Kidney (tissue), 13 donors: ENCODE measurements at regions not wholly inside any gene's neighbourhood (a gene's known extent, or its start where the extent isn't known, plus 50 kb on each side); places are given as distances from the start of the nearest gene placed in this dataset.

Experiments used
- DNase-seq, 5 donors: peaks; one replicate each; pipeline ENCODE4 v3.0.0-alpha.2; 2013 to 2020
- FAIRE-seq: peaks from 2 replicates; lab custom pipeline; 2012; peaks lifted over from hg19 to GRCh38; lab: Jason Lieb, UNC
- H3K27ac ChIP-seq, 2 donors: one replicate each; pipeline ENCODE4 v1.7.0; 2013; ENCODE audit warnings: low read depth in 2 of 2, low read length in 2 of 2, inconsistent platforms in 1 of 2
- H3K27me3 ChIP-seq: one replicate; pipeline ENCODE4 v1.7.1; 2013; ENCODE audit warnings: low read length, inconsistent platforms; ENCODE audit not compliant: control insufficient read depth, insufficient read depth
- H3K36me3 ChIP-seq, 3 donors: one replicate each; pipeline versions ENCODE4 v1.7.0 to v1.7.1; 2013; ENCODE audit warnings: low read length in 3 of 3, control low read depth in 1 of 3, inconsistent platforms in 1 of 3; ENCODE audit not compliant: insufficient read depth in 3 of 3, control insufficient read depth in 2 of 3
- H3K4me1 ChIP-seq, 3 donors: one replicate each; pipeline versions ENCODE4 v1.7.0 to v1.7.1; 2013; ENCODE audit warnings: low read length in 3 of 3, inconsistent platforms in 1 of 3, low read depth in 1 of 3; ENCODE audit not compliant: control insufficient read depth in 2 of 3, insufficient read depth in 2 of 3
- H3K4me3 ChIP-seq, 3 donors: one replicate each; pipeline versions ENCODE4 v1.7.0 to v1.8.1; 2013; ENCODE audit warnings: low read length in 3 of 3, control low read depth in 1 of 3, inconsistent platforms in 1 of 3
- H3K9ac ChIP-seq, 3 donors: one replicate each; pipeline versions ENCODE4 v1.7.0 to v1.7.1; 2013; ENCODE audit warnings: low read length in 3 of 3, control low read depth in 1 of 3, inconsistent platforms in 1 of 3
- H3K9me3 ChIP-seq, 3 donors: one replicate each; pipeline versions ENCODE4 v1.7.0 to v1.7.1; 2013; ENCODE audit warnings: low read length in 3 of 3, control low read depth in 1 of 3, inconsistent platforms in 1 of 3; ENCODE audit not compliant: control insufficient read depth in 2 of 3, insufficient read depth in 1 of 3
- CTCF ChIP-seq: IDR thresholded peaks from 3 replicates; pipeline ENCODE4 v1.5.1; 2012; ENCODE audit warnings: mild to moderate bottlenecking, moderate library complexity, borderline replicate concordance; ENCODE audit not compliant: insufficient read depth; ENCODE audit errors: extremely low read depth
- intact Hi-C: fragments of 100-400 bp; cut with DNase I; formaldehyde crosslinking; loops from one replicate; pipeline ENCODE4 v1.11.1; 2022
- donor health status: control.
- donor health status: control.
- donor health status: control.
- donor health status: control.
- donor health status: control.
- donor health status: DM: yes; HTN: yes; CAD: no.
- donor health status: Normal renal cell carcinoma (clear cell type).

- FAIRE-seq = no peak
- H3K36me3 ChIP-seq = no peaks in the 10 kb centered on the region
- TF ChIP-seq CTCF = no peak
- H3K4me1 ChIP-seq = no peaks in the 10 kb centered on the region
- no peak overlapping the region for H3K9ac ChIP-seq
- H3K27me3 ChIP-seq = no peaks in the 10 kb centered on the region
- H3K27ac ChIP-seq = no peak overlapping the region
- intact Hi-C loops = no loop called here
- H3K4me3 ChIP-seq = no peak overlapping the region
- no peaks in the 10 kb centered on the region for H3K9me3 ChIP-seq
- DNase-seq = no peak
Measured at GRCh38 chr12:85633491-85633890, 202.7 kb downstream of the RASSF9 start.

GRCh38 chr12:85639834-85640233 lies 196.4 kb downstream of the RASSF9 start:
- Histone ChIP-seq H3K36me3 (no peaks in the 10 kb centered on the region), H3K9me3 (no peaks in the 10 kb centered on the region), H3K27me3 (no peaks in the 10 kb centered on the region), H3K4me1 (no peaks in the 10 kb centered on the region), H3K4me3 (no peak overlapping the region), H3K27ac (no peak overlapping the region), H3K9ac (no peak overlapping the region)
- no peak for TF ChIP-seq CTCF
- no peak for FAIRE-seq
- DNase-seq = no peak
- intact Hi-C loops = no loop called here

GRCh38 chr12:85641796-85642195 lies 194.4 kb downstream of the RASSF9 start:
- FAIRE-seq (no peak), DNase-seq (no peak)
- Histone ChIP-seq H3K4me1 (no peaks in the 10 kb centered on the region), H3K27ac (no peak overlapping the region), H3K36me3 (no peaks in the 10 kb centered on the region), H3K27me3 (no peaks in the 10 kb centered on the region), H3K9ac (no peak overlapping the region), H3K4me3 (no peak overlapping the region), H3K9me3 (no peaks in the 10 kb centered on the region)
- intact Hi-C loops = no loop called here
- no peak for TF ChIP-seq CTCF

GRCh38 chr12:85642288-85642687 lies 193.9 kb downstream of the RASSF9 start:
- Histone ChIP-seq H3K27ac (no peak overlapping the region), H3K4me1 (no peaks in the 10 kb centered on the region), H3K9me3 (no peaks in the 10 kb centered on the region), H3K9ac (no peak overlapping the region), H3K36me3 (no peaks in the 10 kb centered on the region), H3K4me3 (no peak overlapping the region), H3K27me3 (no peaks in the 10 kb centered on the region)
- intact Hi-C loops = no loop called here
- FAIRE-seq (no peak), DNase-seq (no peak)
- TF ChIP-seq CTCF = no peak
